Activated T-helper 1 cell treated with Interleukin-2 at 50 U/mL for 16 hours (primary cell): ENCODE measurements at regions not wholly inside any gene's neighbourhood (a gene's known extent, or its start where the extent isn't known, plus 50 kb on each side); places are given as distances from the start of the nearest gene placed in this dataset.

Experiments used
- DNase-seq: peaks from one replicate; pipeline ENCODE4 v3.0.0-alpha.2; 2020; ENCODE audit warnings: low read depth

DNA sequence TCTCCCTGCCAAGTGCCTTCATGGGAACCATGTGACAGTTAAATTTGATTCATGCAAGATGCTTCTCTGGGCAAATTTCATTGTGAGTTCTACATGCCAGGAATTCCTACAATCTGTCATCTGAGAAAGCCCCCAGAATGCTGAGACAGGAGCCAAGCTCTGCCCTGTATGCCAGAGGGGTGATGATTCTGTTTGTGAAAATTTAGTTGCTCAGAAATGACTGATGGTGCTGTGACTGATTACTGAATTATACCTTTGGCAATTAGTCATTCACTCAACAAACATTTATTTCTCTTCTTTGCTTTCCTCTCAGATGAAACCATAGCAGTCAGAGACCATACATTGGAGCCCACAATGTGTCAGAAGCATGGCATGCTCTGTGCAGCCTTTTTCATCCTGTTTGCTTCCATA is 69.0 kb upstream of the ZBED5 start:
- DNase-seq: no peak

GRCh38 chr11:10925149-10925926 is 67.5 kb upstream of the ZBED5 start:
- DNase-seq: no peak

- DNase-seq: no peak
Measured at GRCh38 chr11:10923882-10924281, 66.0 kb upstream of the ZBED5 start.

- no peak for DNase-seq
Measured at GRCh38 chr11:10922892-10923291, 65.0 kb upstream of the ZBED5 start.

DNA sequence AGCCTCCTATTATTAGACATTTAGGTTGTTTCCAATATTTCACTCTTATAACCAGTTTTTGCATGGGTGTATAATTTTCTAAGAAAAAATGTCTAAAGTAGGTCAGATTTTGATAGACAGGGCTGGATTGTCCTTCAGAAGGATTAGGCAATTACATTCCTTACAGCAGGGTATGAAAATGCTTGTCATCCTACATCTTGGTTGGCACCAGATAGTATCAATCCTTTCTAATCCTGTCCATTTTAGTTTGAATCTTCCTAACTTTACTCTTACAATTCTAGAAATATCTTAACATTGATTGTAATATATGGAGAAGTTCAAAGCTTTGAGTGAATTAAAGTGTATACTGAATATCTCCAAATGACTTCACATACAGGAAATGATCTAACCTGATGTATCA is 63.0 kb upstream of the ZBED5 start:
- DNase-seq: no peak

DNA sequence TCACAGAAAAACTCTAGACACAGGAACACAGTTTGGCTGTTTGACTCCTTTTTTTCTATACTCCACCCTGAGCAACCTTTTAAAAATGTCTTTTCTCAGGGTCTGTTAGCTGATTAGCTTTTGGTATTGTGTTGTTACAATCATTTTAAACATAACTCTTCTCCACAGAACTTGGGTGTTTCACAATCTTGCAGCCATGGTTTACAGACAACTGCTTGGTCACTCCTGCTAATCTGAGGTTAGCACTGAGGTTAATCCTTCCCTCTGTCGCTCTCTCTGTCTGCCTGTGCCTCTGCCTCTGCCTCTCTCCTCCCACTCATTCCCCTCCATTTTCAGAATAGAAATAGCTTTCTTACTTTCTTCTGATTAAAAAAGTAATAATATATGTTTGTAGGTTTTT is 62.4 kb upstream of the ZBED5 start:
- DNase-seq: no peak

GRCh38 chr11:10918698-10919097 is 60.8 kb upstream of the ZBED5 start:
- DNase-seq: no peak

DNA sequence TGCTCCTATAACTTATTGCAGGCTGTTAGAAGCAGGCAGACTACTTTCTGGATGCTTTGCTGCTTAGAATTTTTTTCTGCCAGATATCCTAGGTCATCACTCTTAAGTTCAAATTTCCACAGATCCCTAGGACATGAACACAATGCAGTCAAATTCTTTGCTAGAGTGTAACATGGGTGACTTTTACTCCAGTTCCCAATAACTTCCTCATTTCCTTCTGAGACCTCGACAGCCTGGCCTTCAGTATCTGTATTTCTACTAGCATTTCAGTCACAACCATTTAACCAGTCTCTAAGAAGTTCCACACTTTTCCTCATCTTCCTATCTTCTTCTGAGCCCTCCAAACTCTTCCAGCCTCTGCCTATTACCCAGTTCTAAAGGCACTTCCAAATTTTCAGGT is 60.4 kb upstream of the ZBED5 start:
- no peak for DNase-seq

DNA sequence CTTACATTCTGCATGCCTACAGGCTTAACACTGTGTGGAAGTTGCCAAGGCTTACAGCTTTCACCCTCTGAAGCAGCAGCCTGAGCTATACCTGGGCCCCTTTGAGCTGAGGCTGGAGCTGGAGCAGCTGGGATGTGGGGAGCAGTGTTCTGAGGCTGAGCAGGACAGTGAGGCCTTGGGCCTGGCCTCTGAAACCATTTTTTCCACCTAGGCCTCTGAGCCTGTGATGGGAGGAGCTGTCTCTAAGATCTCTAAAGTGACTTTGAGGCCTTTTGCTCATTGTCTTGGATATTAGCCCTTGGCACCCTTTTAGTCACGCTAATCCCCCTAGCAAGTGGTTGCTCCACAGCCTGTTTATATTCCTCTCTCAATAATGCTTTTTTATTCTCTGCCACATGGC is 59.9 kb upstream of the ZBED5 start:
- no peak for DNase-seq

- DNase-seq: no peak
Measured at GRCh38 chr11:10916665-10917064, 58.8 kb upstream of the ZBED5 start.

DNA sequence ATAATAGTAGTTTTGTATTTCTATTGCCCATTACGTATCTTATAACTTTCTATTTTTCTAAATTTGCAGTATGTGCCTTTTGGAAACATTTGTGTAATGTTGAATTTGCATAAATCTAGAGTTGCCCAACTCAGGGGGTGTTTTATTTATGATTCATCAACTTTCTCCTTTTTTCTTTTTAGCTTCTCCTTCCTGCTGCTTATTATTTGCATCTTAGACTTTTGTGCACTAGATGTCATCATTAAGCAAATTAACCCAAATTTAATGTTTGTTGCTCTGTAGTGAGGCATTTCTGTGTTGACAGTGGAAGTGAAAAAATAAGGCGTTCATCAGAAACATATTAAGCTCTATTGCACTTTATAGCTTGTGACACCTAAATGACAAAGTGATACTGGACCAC is 56.2 kb upstream of the ZBED5 start:
- no peak for DNase-seq

- DNase-seq: no peak
Measured at GRCh38 chr11:10913075-10913474, 55.2 kb upstream of the ZBED5 start.

DNA sequence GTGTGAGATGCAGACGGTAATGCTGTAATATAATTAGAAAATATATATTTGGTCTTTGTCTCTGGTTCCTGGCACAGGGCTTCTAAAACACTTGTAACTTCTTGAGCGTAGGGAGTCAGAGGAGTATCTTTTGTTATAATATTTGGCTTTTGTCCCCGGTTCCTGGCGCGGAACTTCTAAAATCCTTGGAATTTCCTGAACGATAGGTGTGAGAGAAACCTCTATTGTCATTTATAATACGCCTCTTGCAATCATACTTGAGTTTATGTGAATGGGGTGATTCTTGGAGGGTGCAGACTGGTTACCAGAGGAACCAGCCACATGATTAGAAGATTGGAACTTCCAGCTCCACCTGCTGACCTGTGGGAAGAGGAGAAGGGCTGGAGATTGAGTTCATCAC is 54.1 kb upstream of the ZBED5 start:
- DNase-seq: no peak

DNA sequence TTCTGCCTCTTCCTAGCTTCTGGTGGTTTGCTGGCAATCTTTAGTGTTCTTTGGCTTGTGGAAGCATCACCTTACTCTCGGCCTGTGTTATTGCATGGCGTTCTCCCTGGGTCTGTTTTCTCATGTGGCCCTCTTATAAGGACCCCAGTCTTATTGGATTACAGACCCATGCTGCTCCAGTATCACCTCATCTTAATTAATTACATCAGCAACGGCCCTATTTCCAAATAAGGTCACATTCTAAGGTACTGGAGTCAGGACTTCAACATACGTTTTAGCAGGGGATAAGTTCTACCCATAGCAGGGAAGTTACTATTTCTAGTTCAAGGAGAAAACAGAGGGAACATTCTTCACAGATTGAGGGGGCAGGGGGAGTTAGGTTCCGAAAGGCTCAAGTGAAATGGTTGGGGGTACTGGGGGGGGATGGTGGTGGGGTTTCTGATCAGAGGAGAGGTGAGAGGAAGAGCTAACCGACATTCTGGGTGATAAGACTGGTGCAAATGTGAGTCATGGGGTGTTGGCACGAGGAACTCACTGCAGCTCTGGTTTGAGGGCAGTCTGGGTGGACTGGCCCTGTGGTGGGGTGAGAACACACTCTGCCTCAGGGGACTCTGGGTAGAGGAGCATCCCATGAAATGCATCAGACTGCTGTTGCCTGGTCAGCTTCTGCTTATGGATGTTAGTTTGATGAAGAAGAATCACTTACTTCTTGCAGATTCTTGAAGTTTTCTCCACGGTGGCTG is 51.5 kb upstream of the ZBED5 start:
- DNase-seq: no peak

DNA sequence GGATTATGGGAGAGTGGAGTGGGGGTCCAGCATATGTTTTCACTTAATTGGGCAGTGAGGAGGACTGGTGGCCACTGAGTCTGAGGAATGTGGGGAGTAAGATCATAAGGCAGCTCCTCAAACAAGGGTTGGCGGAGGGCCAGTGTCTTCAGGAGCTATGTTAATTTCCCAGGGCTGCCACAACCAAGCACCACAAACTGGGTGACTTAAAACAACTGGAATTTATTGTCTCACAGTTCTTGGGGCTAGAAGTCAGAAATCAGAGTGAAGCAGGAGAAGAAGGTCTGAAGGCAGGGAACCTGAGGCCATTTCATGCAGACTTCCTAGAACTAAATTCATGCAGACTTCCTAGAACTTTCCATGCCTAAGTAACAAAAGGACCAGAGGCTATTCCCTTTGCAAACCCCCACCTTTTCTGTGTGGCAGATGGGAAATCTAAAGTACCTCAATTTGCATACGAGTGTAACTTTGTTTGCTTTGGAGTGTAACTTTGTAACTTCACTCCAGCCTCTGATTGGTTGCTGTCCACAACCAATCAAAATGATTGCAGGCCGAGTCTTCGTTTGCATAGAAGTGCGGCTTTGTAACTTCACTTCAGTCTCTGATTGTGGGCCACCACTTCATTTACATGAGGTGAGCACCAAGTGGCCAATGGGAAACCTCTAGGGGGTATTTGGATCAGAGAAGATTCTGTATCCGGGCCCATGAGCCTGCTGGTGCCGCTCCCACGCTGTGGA is 50.5 kb upstream of the ZBED5 start:
- no peak for DNase-seq
